HG03135 (cell line): ENCODE measurements at regions not wholly inside any gene's neighbourhood (a gene's known extent, or its start where the extent isn't known, plus 50 kb on each side); places are given as distances from the start of the nearest gene placed in this dataset.
"Not testable (repeated sequence)": the region's sequence is repeated elsewhere in the genome, so short reads cannot be mapped to it uniquely, and the experiment has no call there.

Experiments
- ATAC-seq: cut with Tn5 transposase; IDR thresholded peaks from one replicate; pipeline ENCODE4 v1.9.1; 2021; ENCODE audit warnings: mild to moderate bottlenecking, moderate library complexity; ENCODE audit not compliant: unreplicated experiment

- no peak for ATAC-seq
Measured at GRCh38 chr2:106261871-106262321, 67.8 kb upstream of the UXS1 start.

GRCh38 chr2:106258859-106259258 is 64.8 kb upstream of the UXS1 start:
- not testable (repeated sequence) for ATAC-seq

GRCh38 chr2:106257830-106258229 is 63.7 kb upstream of the UXS1 start:
- ATAC-seq: no peak

GRCh38 chr2:106257135-106257534 is 63.0 kb upstream of the UXS1 start:
- no peak for ATAC-seq

- ATAC-seq: not testable (repeated sequence)
Measured at GRCh38 chr2:106249157-106249828, 55.2 kb upstream of the UXS1 start.

- not testable (repeated sequence) for ATAC-seq
Measured at GRCh38 chr2:106248548-106249151, 54.5 kb upstream of the UXS1 start.
